B cell (primary cell): ENCODE measurements at regions not wholly inside any gene's neighbourhood (a gene's known extent, or its start where the extent isn't known, plus 50 kb on each side); places are given as distances from the start of the nearest gene placed in this dataset.

Source experiments
- ATAC-seq: fragments of 200-7000 bp; cut with Tn5 transposase; one replicate; pipeline ENCODE4 v1.10.0; 2021; ENCODE audit warnings: low read depth, mild to moderate bottlenecking, moderate number of reproducible peaks, moderate library complexity
- CTCF ChIA-PET: fragments of 350-600 bp; sonication (Branson Sonifier 250); formaldehyde crosslinking; loops from one replicate; lab custom pipeline; 2021; ENCODE audit warnings: antibody characterized with exemption, inconsistent platforms; lab: Charles Lee
- POLR2A ChIA-PET: fragments of 350-600 bp; sonication (Branson Sonifier 250); formaldehyde crosslinking; loops from one replicate; lab custom pipeline; 2021; ENCODE audit warnings: antibody characterized with exemption; lab: Charles Lee
- DNase-seq: peaks from one replicate; pipeline ENCODE4 v3.0.0; 2013
- H2AFZ ChIP-seq: 2 replicates; pipeline ENCODE4 v1.6.1; 2012; ENCODE audit warnings: mild to moderate bottlenecking, low read depth, low read length; ENCODE audit not compliant: insufficient read depth, poor library complexity, severe bottlenecking
- H3K27ac ChIP-seq, 2 donors: 1 replicate in 1 of 2; 2 replicates in 1 of 2; pipeline ENCODE4 v1.5.1; 2012 to 2013; ENCODE audit warnings: low read length in 2 of 2, mild to moderate bottlenecking in 2 of 2, moderate library complexity in 1 of 2
- H3K27me3 ChIP-seq, 4 experiments: fragments of 200-600 bp in 1 of 4; sonication (generic) in 1 of 4; replicated peaks in 1 of 4; 1 replicate in 2 of 4; 2 replicates in 2 of 4; pipeline versions ENCODE4 v1.6.1 to v1.7.0; 2013 to 2016; ENCODE audit warnings: low read length in 3 of 4, mild to moderate bottlenecking in 2 of 4, mixed read lengths in 1 of 4, moderate library complexity in 1 of 4; ENCODE audit not compliant: insufficient read depth in 4 of 4, control insufficient read depth in 3 of 4; ENCODE audit errors: control extremely low read depth in 1 of 4
- H3K36me3 ChIP-seq, 2 experiments: replicated peaks in 1 of 2; 1 replicate in 1 of 2; 2 replicates in 1 of 2; pipeline versions ENCODE4 v1.6.1 to v1.7.1; 2013; ENCODE audit warnings: low read length in 1 of 2; ENCODE audit not compliant: insufficient read depth in 2 of 2, control insufficient read depth in 1 of 2; ENCODE audit errors: control extremely low read depth in 1 of 2, extremely low read depth in 1 of 2
- H3K4me1 ChIP-seq, 2 donors: fragments of 200-600 bp in 1 of 2; sonication (generic) in 1 of 2; 1 replicate in 1 of 2; 2 replicates in 1 of 2; pipeline versions ENCODE4 v1.5.1 to v1.6.1; 2013 to 2017; ENCODE audit warnings: low read length in 2 of 2; ENCODE audit not compliant: control insufficient read depth in 2 of 2, insufficient read depth in 2 of 2
- H3K4me2 ChIP-seq: replicated peaks from 2 replicates; pipeline ENCODE3; 2012; ENCODE audit warnings: mild to moderate bottlenecking, low read depth, low read length; ENCODE audit not compliant: poor library complexity, severe bottlenecking
- H3K4me3 ChIP-seq, 5 experiments: fragments of 200-600 bp in 1 of 5; sonication (generic) in 1 of 5; 1 replicate in 3 of 5; 2 replicates in 2 of 5; pipeline versions ENCODE4 v1.5.1 to v1.7.0; 2011 to 2016; ENCODE audit warnings: low read length in 4 of 5, mild to moderate bottlenecking in 4 of 5, low read depth in 2 of 5, control low read depth in 1 of 5, moderate library complexity in 1 of 5; ENCODE audit not compliant: insufficient read depth in 1 of 5; ENCODE audit errors: control extremely low read depth in 1 of 5, extremely low read depth in 1 of 5
- H3K79me2 ChIP-seq: fragments of 200-600 bp; sonication (generic); one replicate; pipeline ENCODE4 v1.6.0; 2016; ENCODE audit warnings: low read length; ENCODE audit not compliant: control insufficient read depth, insufficient read depth
- H3K9ac ChIP-seq: fragments of 200-600 bp; sonication (generic); 2 replicates; pipeline ENCODE4 v1.6.1; 2017; ENCODE audit warnings: mild to moderate bottlenecking, low read length, moderate library complexity
- H3K9me3 ChIP-seq, 3 donors: one replicate each; pipeline versions ENCODE4 v1.6.1 to v1.7.1; 2013; ENCODE audit warnings: low read length in 2 of 3; ENCODE audit not compliant: control insufficient read depth in 2 of 3, insufficient read depth in 1 of 3; ENCODE audit errors: control extremely low read depth in 1 of 3
- H4K20me1 ChIP-seq: 2 replicates; pipeline ENCODE4 v1.6.0; 2012; ENCODE audit warnings: mild to moderate bottlenecking, low read length; ENCODE audit not compliant: insufficient read depth, control insufficient read depth, poor library complexity, severe bottlenecking
- H3K27ac Mint-ChIP-seq: one replicate; pipeline ENCODE4 v1.8.0; 2021; ENCODE audit warnings: mixed read lengths
- H3K27me3 Mint-ChIP-seq: one replicate; pipeline ENCODE4 v1.8.0; 2021; ENCODE audit warnings: mixed read lengths
- H3K4me1 Mint-ChIP-seq: one replicate; pipeline ENCODE4 v1.8.0; 2021; ENCODE audit warnings: mixed read lengths
- H3K4me3 Mint-ChIP-seq: one replicate; pipeline ENCODE4 v1.8.0; 2021; ENCODE audit warnings: mixed read lengths
- H3K9me3 Mint-ChIP-seq: one replicate; pipeline ENCODE4 v1.8.0; 2022; ENCODE audit warnings: mixed read lengths; ENCODE audit not compliant: insufficient read depth
- EZH2 ChIP-seq: IDR thresholded peaks from 2 replicates; pipeline ENCODE4 v1.6.1; 2012; ENCODE audit warnings: borderline replicate concordance, low read depth, mild to moderate bottlenecking, moderate library complexity, low read length; ENCODE audit not compliant: insufficient read depth, poor library complexity, severe bottlenecking
- WGBS: methylation state at CpG from one replicate; pipeline ENCODE4 v1.1.5; 2013; ENCODE audit warnings: missing lambda C conversion rate; ENCODE audit not compliant: insufficient coverage; 5-methylcytosine and 5-hydroxymethylcytosine counted together
- intact Hi-C: fragments of 100-400 bp; cut with micrococcal nuclease; formaldehyde crosslinking; loops from one replicate; pipeline ENCODE4 v1.10.0; 2022
- TF ChIP-seq, protein P1 (sequence below): fragments of 200-600 bp; IDR thresholded peaks from one replicate; pipeline ENCODE4 v1.8.0; 2022; ENCODE audit warnings: antibody characterized with exemption, mild to moderate bottlenecking

DNA sequence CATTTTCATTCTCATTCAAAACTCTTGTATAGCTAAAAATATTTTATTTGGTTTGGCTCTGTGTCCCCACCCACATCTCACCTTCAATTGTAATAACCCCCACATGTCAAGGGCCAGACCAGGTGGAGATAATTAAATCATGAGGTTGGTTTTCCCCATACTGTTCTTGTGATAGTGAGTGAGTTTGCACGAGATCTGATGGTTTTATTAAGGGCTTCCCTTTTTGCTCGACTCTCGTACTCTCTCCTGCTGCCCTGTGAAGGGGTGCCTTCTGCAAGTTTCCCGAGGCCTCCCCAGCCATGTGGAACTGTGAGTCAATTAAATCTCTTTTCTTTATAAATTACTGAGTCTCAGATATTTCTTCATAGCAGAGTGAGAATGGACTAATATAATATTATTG is 768.0 kb downstream of the STIM2 start:
- no peak for DNase-seq
- Histone ChIP-seq H3K27me3 (no peaks in the 10 kb centered on the region), H3K4me3 (no peak overlapping the region), H3K79me2 (no peaks in the 10 kb centered on the region), H3K4me2 (no peak overlapping the region), H2AFZ (no peak overlapping the region), H3K9me3 (no peaks in the 10 kb centered on the region), H4K20me1 (no peaks in the 10 kb centered on the region), H3K36me3 (no peaks in the 10 kb centered on the region), H3K9ac (no peak overlapping the region), H3K27ac (no peak overlapping the region), H3K4me1 (no peaks in the 10 kb centered on the region)
- H3K9me3 Mint-ChIP-seq: no peaks in the 10 kb centered on the region
- H3K4me1 Mint-ChIP-seq: no peaks in the 10 kb centered on the region
- H3K27me3 Mint-ChIP-seq: no peaks in the 10 kb centered on the region
- CTCF ChIA-PET: no interaction called here
- TF ChIP-seq, protein P1, sequence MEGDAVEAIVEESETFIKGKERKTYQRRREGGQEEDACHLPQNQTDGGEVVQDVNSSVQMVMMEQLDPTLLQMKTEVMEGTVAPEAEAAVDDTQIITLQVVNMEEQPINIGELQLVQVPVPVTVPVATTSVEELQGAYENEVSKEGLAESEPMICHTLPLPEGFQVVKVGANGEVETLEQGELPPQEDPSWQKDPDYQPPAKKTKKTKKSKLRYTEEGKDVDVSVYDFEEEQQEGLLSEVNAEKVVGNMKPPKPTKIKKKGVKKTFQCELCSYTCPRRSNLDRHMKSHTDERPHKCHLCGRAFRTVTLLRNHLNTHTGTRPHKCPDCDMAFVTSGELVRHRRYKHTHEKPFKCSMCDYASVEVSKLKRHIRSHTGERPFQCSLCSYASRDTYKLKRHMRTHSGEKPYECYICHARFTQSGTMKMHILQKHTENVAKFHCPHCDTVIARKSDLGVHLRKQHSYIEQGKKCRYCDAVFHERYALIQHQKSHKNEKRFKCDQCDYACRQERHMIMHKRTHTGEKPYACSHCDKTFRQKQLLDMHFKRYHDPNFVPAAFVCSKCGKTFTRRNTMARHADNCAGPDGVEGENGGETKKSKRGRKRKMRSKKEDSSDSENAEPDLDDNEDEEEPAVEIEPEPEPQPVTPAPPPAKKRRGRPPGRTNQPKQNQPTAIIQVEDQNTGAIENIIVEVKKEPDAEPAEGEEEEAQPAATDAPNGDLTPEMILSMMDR: no peak
- TF ChIP-seq EZH2: no peak
- intact Hi-C loops: no loop called here
- WGBS: 80% methylated on average over 1 of the region's 4 CpGs
- H3K27ac Mint-ChIP-seq: no peak overlapping the region
- no peak for ATAC-seq
- POLR2A ChIA-PET: no interaction called here
- H3K4me3 Mint-ChIP-seq: no peak overlapping the region

DNA sequence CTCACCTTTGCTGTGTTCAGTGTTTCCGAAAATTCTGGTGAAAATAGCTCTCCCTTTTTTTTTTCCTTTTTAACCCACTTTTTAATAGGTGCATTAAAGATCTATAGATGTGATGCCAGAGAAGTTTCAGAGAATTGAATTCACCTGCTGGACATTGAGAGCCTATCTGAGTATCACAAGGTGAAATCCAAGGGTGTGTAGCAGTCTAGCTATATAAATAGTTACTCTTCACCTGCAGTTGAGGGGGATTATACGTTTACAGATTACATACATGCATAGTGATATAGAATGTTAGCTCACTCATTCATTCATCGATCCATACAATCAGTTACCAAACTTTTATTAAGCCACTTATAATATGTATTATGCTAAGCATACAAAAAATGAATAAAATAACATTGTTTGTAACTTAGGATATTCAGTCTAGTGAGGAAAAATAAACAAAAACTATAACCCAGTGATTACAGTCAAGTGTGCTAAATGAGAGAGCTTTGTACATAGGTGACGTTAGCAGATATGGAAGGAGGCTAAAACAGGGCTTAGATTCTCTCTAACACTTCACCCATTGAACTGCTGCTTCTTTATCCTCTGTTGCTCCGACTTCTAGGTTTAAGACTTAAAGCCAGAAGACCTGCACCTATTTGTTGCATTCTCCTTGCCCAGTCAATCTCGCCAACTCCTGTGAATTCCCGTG is 769.0 kb downstream of the STIM2 start:
- intact Hi-C loops: no loop called here
- H4K20me1 ChIP-seq: no peaks in the 10 kb centered on the region
- no peak overlapping the region for H3K4me2 ChIP-seq
- H3K4me3 ChIP-seq: no peak overlapping the region
- H3K27me3 ChIP-seq: no peaks in the 10 kb centered on the region
- no peak for ATAC-seq
- no peak for DNase-seq
- POLR2A ChIA-PET: no interaction called here
- H3K9me3 ChIP-seq: no peaks in the 10 kb centered on the region
- no peaks in the 10 kb centered on the region for H3K9me3 Mint-ChIP-seq
- H3K27ac Mint-ChIP-seq: no peak overlapping the region
- CTCF ChIA-PET: no interaction called here
- H3K27ac ChIP-seq: no peak overlapping the region
- no peaks in the 10 kb centered on the region for H3K79me2 ChIP-seq
- no peaks in the 10 kb centered on the region for H3K4me1 Mint-ChIP-seq
- TF ChIP-seq EZH2: no peak
- TF ChIP-seq, protein P1: no peak
- H3K36me3 ChIP-seq: no peaks in the 10 kb centered on the region
- no peak overlapping the region for H3K4me3 Mint-ChIP-seq
- no peaks in the 10 kb centered on the region for H3K27me3 Mint-ChIP-seq
- no peak overlapping the region for H2AFZ ChIP-seq
- no peak overlapping the region for H3K9ac ChIP-seq
- WGBS: 93% methylated on average over 3 of the region's 7 CpGs
- H3K4me1 ChIP-seq: no peaks in the 10 kb centered on the region
